ENCODE measurements at regions not wholly inside any gene's neighbourhood (a gene's known extent, or its start where the extent isn't known, plus 50 kb on each side); places are given as distances from the start of the nearest gene placed in this dataset.

- DNase-seq (ENCODE audit: low read depth), result no peak
Observed at GRCh38 chr4:1463088-1463926, 57.1 kb upstream of the NKX1-1 start.

- DNase-seq (ENCODE audit: low read depth), result no peak
Observed at GRCh38 chr4:1462768-1463075, 56.5 kb upstream of the NKX1-1 start.

- no peak for DNase-seq (ENCODE audit: low read depth)
Observed at GRCh38 chr4:1462009-1462767, 55.9 kb upstream of the NKX1-1 start.

GRCh38 chr4:1460967-1461868 lies 55.0 kb upstream of the NKX1-1 start:
- DNase-seq (ENCODE audit: low read depth), result no peak

DNA sequence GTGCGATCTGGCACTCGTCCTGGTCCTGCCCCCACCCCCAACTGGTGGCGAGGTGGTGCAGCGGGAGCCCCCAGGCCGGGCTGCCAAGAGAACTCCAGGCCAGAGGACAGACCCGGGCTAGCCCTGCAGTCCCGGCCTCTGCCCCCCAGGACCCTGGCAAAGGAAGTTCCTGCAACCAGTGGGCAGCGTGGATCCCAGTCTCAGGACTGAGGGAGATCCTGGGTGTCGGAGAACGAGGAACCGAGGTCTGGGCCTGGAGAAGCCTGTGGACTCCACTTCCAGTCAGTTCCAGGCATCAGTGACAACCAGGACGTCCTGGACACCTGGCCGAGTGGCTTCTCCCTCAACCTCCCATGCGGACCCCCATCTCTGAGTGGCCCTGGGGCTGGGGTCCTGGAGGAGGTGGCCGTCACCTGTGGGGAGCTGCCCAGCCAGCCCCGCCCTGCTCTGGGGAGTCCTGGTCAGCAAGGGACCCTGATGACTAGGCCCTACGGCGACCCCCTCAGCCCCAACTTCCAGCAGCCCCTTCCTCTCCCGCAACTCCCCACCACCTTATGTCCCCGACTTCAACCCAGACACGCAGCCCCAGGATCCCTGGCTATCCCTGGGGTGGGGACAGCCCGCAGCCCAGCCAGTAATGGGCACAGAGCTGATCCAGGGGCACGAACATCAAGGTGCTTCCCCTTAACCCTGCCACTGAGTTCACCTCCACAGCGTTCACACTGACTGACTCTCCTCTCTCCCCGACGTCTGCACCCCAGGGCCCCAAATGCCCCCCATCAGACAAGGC lies 53.7 kb upstream of the NKX1-1 start:
- no peak for DNase-seq (ENCODE audit: low read depth)

- no peak for DNase-seq (ENCODE audit: low read depth)
Observed at GRCh38 chr4:1459081-1459721, 53.0 kb upstream of the NKX1-1 start.

DNA sequence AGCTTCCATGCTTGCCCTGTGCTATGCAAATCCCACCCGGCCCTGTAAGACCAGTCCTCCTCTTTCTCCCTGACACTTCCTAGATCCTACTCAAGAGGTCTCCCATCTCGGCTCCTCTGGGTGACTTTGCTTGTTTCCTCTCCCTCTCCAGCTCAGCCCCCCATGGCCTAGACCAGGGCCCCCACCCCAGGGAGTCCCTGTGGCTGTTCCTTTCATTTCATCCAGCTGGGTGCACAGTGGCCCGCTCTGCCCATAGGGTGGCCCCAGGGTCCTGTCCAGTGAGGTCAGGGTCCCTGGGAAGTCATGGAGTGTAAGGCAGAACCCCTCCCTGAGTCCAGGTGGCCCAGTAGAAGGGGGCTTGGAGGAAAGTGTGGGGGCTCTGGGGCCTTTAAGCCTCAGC lies 52.3 kb upstream of the NKX1-1 start:
- no peak for DNase-seq (ENCODE audit: low read depth)
